Sigmoid colon (tissue), 6 donors: ENCODE measurements at regions not wholly inside any gene's neighbourhood (a gene's known extent, or its start where the extent isn't known, plus 50 kb on each side); places are given as distances from the start of the nearest gene placed in this dataset.

Experiments
- DNase-seq: peaks from one replicate; pipeline ENCODE4 v3.0.0-alpha.2; 2019
- H3K27ac ChIP-seq, 4 donors: fragments of 200-600 bp; sonication (generic); one replicate each; pipeline ENCODE4 v1.5.1; 2016 to 2019; ENCODE audit warnings: mild to moderate bottlenecking in 1 of 4
- H3K27me3 ChIP-seq, 3 donors: fragments of 200-600 bp; sonication (generic); one replicate each; pipeline ENCODE4 v1.5.1; 2019; ENCODE audit warnings: mild to moderate bottlenecking in 1 of 3
- H3K36me3 ChIP-seq, 4 donors: fragments of 200-600 bp; sonication (generic); one replicate each; pipeline ENCODE4 v1.5.1; 2016 to 2019
- H3K4me1 ChIP-seq, 4 donors: fragments of 200-600 bp; sonication (generic); one replicate each; pipeline ENCODE4 v1.5.1; 2017 to 2019
- H3K4me3 ChIP-seq, 4 donors: fragments of 200-600 bp; sonication (generic); one replicate each; pipeline ENCODE4 v1.5.1; 2017 to 2019; ENCODE audit warnings: mild to moderate bottlenecking in 2 of 4, moderate library complexity in 1 of 4
- H3K9me3 ChIP-seq, 4 donors: fragments of 200-600 bp in 3 of 4; sonication (generic) in 3 of 4; one replicate each; pipeline versions ENCODE4 v1.5.1 to v1.6.1; 2013 to 2019
- CTCF ChIP-seq, 4 experiments: fragments of 450-650 bp in 3 of 4; fragments of 200-600 bp in 1 of 4; IDR thresholded peaks; one replicate each; pipeline ENCODE4 v1.5.1; 2016 to 2019; ENCODE audit warnings: antibody characterized with exemption in 4 of 4, mild to moderate bottlenecking in 3 of 4, moderate library complexity in 2 of 4
- EP300 ChIP-seq, 4 donors: sonication (generic); formaldehyde crosslinking; IDR thresholded peaks; one replicate each; pipeline ENCODE4 v1.6.1; 2017; ENCODE audit warnings: antibody characterized with exemption in 4 of 4
- POLR2A ChIP-seq, 2 donors: fragments of 450-650 bp; IDR thresholded peaks; one replicate each; pipeline ENCODE4 v1.6.1; 2016; ENCODE audit warnings: antibody characterized with exemption in 2 of 2, mild to moderate bottlenecking in 2 of 2, moderate library complexity in 2 of 2
- POLR2AphosphoS5 ChIP-seq, 4 donors: sonication (generic); formaldehyde crosslinking; IDR thresholded peaks; one replicate each; pipeline ENCODE4 v1.6.1; 2017; ENCODE audit warnings: antibody characterized with exemption in 4 of 4
- WGBS, 2 donors: extraction: QIAGEN DNeasy Blood & Tissue Kit; methylation state at CpG; one replicate each; pipeline ENCODE4 v1.1.7; 2013; 5-methylcytosine and 5-hydroxymethylcytosine counted together
- intact Hi-C: fragments of 100-400 bp; cut with DNase I; formaldehyde crosslinking; loops from one replicate; pipeline ENCODE4 v1.15.1; 2023
- donor health status: healthy with polysubstance abuse.
- donor health status: healthy.

GRCh38 chr4:138734746-138735145 is 280.8 kb upstream of the NOCT start:
- peaks cover 0 to 3% (median 0%) of the 10 kb centered on the region in 4 donors for H3K9me3 ChIP-seq
- no peak for DNase-seq
- no peak overlapping the region for H3K4me3 ChIP-seq
- intact Hi-C loops, result no loop called here
- H3K27ac ChIP-seq, result no peak overlapping the region
- WGBS, 2 donors, result 30 to 57% methylated on average over 1 of the region's 1 CpG
- TF ChIP-seq POLR2AphosphoS5 (IDR thresholded peaks at IDR 0.05) (no peak), EP300 (IDR thresholded peaks at IDR 0.05) (no peak), POLR2A (IDR thresholded peaks at IDR 0.05) (no peak), CTCF (IDR thresholded peaks at IDR 0.05) (no peak)
- H3K27me3 ChIP-seq, result no peaks in the 10 kb centered on the region
- peaks cover 0 to 8% (median 2%) of the 10 kb centered on the region in 4 donors for H3K4me1 ChIP-seq
- no peaks in the 10 kb centered on the region for H3K36me3 ChIP-seq

GRCh38 chr4:138728566-138728965 is 287.0 kb upstream of the NOCT start:
- intact Hi-C loops, result no loop called here
- 64 to 79% methylated on average over 3 of the region's 3 CpGs for WGBS, 2 donors
- Histone ChIP-seq H3K4me3 (no peak overlapping the region), H3K36me3 (no peaks in the 10 kb centered on the region), H3K9me3 (no peaks in the 10 kb centered on the region), H3K27me3 (no peaks in the 10 kb centered on the region), H3K27ac (no peak overlapping the region), H3K4me1 (no peaks in the 10 kb centered on the region)
- DNase-seq, result no peak
- TF ChIP-seq EP300 (IDR thresholded peaks at IDR 0.05), result no peak
- no peak for TF ChIP-seq CTCF (IDR thresholded peaks at IDR 0.05)
- no peak for TF ChIP-seq POLR2AphosphoS5 (IDR thresholded peaks at IDR 0.05)
- no peak for TF ChIP-seq POLR2A (IDR thresholded peaks at IDR 0.05)

GRCh38 chr4:138727731-138728130 is 287.9 kb upstream of the NOCT start:
- Histone ChIP-seq H3K9me3 (no peaks in the 10 kb centered on the region), H3K27ac (no peak overlapping the region), H3K36me3 (no peaks in the 10 kb centered on the region), H3K4me3 (no peak overlapping the region), H3K4me1 (no peaks in the 10 kb centered on the region), H3K27me3 (no peaks in the 10 kb centered on the region)
- WGBS, 2 donors, result 73 to 82% methylated on average over 3 of the region's 3 CpGs
- DNase-seq, result no peak
- TF ChIP-seq CTCF (IDR thresholded peaks at IDR 0.05) (no peak), POLR2AphosphoS5 (IDR thresholded peaks at IDR 0.05) (no peak)
- intact Hi-C loops, result no loop called here

DNA sequence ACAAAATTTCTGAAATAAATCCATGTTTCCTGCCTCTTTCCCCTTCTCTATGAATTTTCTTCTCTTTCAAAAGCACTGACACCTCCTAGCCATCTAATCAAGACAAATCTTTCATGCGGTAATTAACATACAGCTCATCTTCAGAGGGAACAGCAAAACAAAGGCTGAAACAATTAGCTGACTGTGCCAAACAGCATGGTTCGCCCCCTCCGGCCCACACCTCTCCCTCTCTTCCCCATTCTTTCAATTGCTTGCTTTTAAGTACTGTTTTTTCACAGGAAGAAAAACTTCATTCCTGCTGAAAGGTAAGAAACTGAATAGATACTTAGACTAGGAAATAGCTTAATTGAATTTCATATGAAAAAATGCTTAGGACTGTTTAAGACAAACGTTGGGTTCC is 291.1 kb upstream of the NOCT start:
- 77 to 81% methylated on average over 4 of the region's 4 CpGs for WGBS, 2 donors
- Histone ChIP-seq H3K4me3 (no peak overlapping the region), H3K36me3 (no peaks in the 10 kb centered on the region), H3K27me3 (no peaks in the 10 kb centered on the region), H3K9me3 (no peaks in the 10 kb centered on the region), H3K27ac (no peak overlapping the region), H3K4me1 (no peaks in the 10 kb centered on the region)
- TF ChIP-seq EP300 (IDR thresholded peaks at IDR 0.05) (no peak), POLR2A (IDR thresholded peaks at IDR 0.05) (no peak), POLR2AphosphoS5 (IDR thresholded peaks at IDR 0.05) (no peak), CTCF (IDR thresholded peaks at IDR 0.05) (no peak)
- intact Hi-C loops, result no loop called here
- DNase-seq, result no peak

DNA sequence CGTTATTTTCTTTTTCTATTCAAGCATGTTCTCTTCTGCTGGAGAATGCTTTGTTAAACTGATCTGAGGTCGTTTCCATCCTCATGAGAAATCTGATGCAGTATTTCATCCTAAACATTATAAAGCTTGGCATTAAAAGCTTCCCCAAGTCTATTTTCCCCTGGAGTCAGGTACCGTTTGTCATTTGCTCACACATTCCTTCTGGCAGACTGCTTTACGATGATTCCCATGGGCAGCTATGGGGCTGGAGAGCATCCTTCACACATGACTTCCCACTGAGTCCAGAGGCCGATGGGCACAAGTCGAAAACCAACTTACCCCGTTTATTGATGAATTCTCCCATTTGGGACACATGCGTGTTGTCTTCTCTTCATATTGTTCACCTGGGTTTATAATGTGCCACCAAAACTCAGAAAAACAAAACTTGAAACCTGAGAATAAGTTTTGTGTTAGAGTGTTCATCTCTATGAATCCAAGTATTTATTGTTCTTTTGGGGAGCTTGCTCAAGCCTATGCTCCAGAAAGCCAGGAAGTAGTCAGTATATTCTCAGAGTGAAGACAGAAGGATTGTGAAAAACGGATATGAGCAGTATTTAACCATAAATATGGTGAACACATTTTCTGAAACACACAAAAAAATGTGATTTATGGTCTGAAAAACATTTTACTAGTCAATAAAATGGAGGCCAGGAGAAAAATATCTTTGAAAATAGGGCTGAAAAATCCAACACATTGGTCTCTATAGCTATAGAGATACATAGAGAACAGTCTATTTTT is 298.8 kb upstream of the NOCT start:
- intact Hi-C loops, result no loop called here
- H3K27me3 ChIP-seq, result no peaks in the 10 kb centered on the region
- DNase-seq, result no peak
- WGBS, 2 donors, result 74 to 82% methylated on average over 9 of the region's 9 CpGs
- no peaks in the 10 kb centered on the region for H3K4me1 ChIP-seq
- no peak overlapping the region for H3K4me3 ChIP-seq
- no peaks in the 10 kb centered on the region for H3K9me3 ChIP-seq
- TF ChIP-seq CTCF (IDR thresholded peaks at IDR 0.05) (no peak), EP300 (IDR thresholded peaks at IDR 0.05) (no peak), POLR2A (IDR thresholded peaks at IDR 0.05) (no peak), POLR2AphosphoS5 (IDR thresholded peaks at IDR 0.05) (no peak)
- H3K36me3 ChIP-seq, result no peaks in the 10 kb centered on the region
- no peak overlapping the region for H3K27ac ChIP-seq
